Activated gamma-delta T cell treated with Interleukin-2 at 50 U/mL for 16 hours (primary cell): ENCODE measurements at regions not wholly inside any gene's neighbourhood (a gene's known extent, or its start where the extent isn't known, plus 50 kb on each side); places are given as distances from the start of the nearest gene placed in this dataset.

ENCODE experiments used
- DNase-seq: peaks from one replicate; pipeline ENCODE4 v3.0.0-alpha.2; 2020

DNA sequence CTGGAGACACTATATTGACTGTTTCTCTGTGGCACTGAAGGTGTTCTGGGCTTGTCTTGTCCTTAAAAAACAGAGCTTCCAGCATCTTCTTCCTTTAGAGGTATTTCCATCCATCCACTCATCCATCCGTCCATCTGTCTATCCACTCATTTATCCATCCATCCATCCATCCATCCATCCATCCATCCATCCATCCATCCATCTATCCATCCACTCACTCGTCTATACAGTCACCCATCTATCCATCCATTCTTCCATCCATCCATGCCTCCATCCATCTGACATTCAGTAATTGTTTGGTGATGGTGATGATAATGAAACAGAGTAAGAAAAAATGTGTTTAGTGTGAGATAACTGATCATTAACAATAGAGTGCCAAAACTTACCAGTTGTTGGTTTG lies 334.8 kb downstream of the NSG2 start:
- no peak for DNase-seq

- DNase-seq = no peak
These were observed 335.7 kb downstream of the NSG2 start for GRCh38 chr5:174381241-174381640.

GRCh38 chr5:174383210-174384167 lies 338.0 kb downstream of the NSG2 start:
- no peak for DNase-seq

- DNase-seq = no peak
These were observed 339.0 kb downstream of the NSG2 start for GRCh38 chr5:174384509-174384947.

DNA sequence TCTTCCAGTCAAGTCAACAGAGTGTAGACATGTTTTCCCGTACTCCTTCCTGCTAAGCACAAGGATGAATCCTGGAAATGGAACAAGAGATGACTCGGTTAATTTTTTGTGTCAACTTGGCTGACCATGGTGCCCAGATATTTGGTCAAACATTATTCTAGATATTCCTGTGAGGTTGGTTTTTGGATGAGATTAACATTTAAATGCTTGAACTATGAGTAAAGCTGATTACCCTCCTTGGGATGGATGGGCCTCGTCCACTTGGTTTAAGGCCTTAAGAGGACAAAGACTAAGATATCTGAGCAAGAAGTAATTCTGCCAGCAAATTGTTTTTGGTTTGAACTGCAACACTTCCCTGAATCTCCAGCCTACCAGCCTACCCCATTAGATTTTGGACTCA lies 338.1 kb upstream of the MSX2 start:
- no peak for DNase-seq

DNA sequence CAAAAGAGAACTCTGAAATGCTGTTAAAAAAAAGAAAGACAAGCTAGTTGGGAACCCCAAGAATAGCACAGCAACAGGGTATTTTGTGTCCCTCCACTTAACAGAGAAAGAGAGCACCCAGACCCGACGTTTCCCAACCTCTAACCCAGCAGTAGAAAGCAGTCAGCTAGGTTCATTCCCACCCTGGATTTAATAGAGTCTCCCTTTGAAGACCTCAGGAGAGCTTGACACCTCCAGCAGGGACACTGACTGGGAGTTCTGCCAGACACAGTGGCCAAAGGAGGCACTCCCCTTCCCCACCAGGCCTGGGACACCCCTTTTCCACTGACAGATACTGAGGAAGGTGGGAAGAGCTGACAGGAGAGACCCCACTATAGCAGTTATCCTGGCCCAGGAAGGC lies 337.5 kb upstream of the MSX2 start:
- DNase-seq = no peak

- no peak for DNase-seq
These were observed 336.9 kb upstream of the MSX2 start for GRCh38 chr5:174387448-174387847.

- no peak for DNase-seq
These were observed 331.5 kb upstream of the MSX2 start for GRCh38 chr5:174392892-174393291.

- no peak for DNase-seq
These were observed 327.8 kb upstream of the MSX2 start for GRCh38 chr5:174396541-174396940.

GRCh38 chr5:174397206-174397605 lies 327.2 kb upstream of the MSX2 start:
- DNase-seq = no peak

DNA sequence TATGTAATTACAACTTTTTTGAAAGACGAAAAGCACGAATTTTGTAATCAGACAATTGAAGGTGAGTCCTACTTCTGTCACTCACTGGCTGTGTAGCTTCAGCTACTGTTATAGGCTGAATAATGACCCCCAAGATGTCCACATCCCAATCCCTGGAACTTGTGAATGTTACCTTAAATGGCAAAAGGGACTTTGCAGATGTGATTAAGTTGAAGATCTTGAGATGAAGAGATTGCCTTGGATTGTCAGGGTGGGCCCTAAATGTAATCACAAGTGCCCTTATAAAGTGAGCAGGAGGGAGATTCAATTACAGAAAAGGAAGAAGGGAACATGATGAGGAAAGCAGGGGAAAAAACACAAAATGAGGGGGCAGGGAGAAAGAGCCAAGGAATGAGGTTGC lies 326.2 kb upstream of the MSX2 start:
- DNase-seq = no peak

- no peak for DNase-seq
These were observed 325.0 kb upstream of the MSX2 start for GRCh38 chr5:174399411-174399810.

GRCh38 chr5:174400461-174400860 lies 323.9 kb upstream of the MSX2 start:
- DNase-seq = no peak

GRCh38 chr5:174401793-174402192 lies 322.6 kb upstream of the MSX2 start:
- DNase-seq = no peak

GRCh38 chr5:174402222-174402812 lies 322.1 kb upstream of the MSX2 start:
- DNase-seq = no peak

DNA sequence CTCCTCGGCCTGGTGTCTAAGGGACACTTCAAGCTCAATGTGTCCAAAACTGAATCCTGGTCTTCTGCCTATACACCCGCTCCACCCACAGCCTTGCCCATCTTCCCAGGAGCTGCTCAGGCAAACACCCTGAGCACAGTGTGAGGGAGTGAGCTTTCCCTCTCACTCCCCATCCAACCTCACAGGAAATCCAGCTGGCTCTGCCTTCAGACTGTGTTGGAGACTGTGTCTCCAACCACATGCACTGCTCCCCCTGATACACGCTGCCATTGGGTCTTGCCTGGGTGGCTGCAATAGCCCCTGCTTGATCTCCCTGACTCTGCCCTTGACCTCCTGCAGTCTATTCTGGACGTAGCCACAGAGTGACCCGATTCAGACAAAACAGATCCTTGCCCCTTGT lies 319.5 kb upstream of the MSX2 start:
- DNase-seq = no peak

- no peak for DNase-seq
These were observed 315.3 kb upstream of the MSX2 start for GRCh38 chr5:174409070-174409469.

GRCh38 chr5:174409971-174410370 lies 314.4 kb upstream of the MSX2 start:
- no peak for DNase-seq

DNA sequence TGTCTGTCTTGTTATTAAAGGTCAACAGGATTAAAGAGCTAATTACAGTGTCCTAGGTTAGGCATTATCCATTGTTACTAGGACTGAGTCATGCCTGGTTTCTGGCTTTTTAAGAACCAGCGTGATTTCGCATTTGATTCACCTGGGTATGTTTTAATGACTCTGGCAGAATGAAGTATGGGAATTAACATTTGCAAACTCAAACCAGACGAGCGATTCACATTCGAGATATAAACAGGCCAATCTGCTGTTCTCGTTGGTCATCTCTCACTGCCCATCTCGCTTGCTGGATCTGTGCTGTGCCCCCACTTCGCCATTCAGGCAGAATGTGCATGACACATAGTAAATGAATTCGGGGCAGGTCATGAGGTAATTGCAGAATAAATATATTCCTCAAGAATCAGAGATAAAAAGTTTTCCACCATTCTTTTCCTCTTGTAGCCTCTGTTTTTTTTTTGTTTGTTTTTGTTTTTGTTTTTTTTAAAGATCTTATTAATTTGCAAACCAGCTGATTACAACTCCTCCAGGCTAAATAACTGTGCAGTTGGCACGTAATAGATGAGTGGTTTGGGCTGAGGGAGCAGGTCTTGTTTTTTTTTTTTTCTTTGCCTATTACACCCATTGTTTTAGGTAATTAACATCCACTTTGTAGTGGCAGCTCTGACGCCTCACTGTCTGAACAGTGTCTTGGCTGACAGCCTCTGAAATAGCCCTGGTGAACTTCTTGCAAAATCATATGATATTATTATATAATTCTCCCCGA lies 313.5 kb upstream of the MSX2 start:
- DNase-seq = no peak

DNA sequence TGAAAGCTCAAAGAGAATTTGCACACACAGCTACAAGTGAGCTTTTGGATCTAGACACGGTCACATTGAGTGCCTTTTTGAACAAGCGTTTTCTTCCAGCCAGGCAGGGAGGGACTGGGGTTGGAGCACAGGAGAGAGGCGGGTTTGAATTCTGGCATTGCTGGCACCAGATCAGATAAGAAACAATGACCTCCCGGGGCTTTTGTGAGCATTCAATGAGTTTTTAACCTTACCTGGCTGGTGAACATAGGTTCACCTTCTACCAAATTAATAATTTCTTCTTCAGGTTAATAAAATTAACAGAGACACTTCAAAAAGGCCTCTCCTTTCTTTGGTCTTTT lies 312.9 kb upstream of the MSX2 start:
- no peak for DNase-seq

DNA sequence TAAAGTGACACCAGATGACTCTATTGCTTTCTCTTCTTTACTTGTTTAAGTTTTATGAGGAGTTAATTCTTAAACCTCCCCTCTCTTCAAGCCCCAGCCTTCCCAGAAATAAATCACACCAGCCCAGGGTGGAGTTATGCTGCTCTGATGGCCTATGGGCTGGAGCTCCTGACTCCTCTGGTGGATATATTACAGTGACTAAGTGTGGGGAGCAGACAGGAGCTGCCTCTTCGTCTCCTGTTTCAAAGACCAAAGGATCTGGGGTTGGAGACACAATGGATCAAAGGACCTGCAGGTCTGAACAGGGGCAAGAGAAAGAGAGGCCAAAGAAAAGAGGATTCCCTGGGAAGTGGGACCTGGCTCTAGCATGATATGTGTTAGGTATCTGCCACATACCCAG lies 312.0 kb upstream of the MSX2 start:
- DNase-seq = no peak

- no peak for DNase-seq
These were observed 311.4 kb upstream of the MSX2 start for GRCh38 chr5:174412941-174413340.

DNA sequence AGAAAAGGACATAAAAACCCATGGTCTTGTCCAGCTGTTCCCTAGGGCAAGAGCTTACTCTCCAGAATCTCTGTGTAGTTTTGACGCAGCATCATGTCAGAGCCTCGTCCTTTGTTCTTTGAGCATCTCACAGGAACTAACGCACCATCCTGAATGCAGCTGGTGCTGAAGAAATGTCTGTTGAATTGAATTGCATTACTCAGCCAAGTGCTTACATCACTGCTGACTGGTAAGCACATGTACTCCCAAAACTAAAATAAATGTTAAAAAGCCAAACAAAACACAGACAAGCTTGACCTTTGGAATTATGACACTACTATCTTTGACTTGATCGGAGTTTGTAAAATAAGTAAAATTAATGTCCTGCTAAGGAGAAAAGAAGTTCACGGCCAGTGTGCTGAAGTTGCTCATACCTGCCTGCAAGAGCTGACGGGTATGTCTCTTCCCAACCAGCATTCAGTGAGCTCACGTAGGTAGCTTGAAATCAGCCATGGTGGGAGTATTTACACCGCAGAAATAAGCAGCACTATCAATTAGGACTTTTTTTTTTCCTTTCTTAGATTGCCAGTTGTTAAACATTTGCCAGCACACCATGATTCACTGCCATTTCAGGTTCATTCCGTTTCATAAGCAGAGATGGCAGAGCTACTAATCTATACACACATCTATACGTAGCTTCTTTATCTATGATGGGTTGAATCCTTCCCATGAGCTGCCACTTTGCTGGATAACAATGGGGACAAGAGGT lies 310.6 kb upstream of the MSX2 start:
- DNase-seq = no peak
